AG09309 (cell line): ENCODE measurements at regions not wholly inside any gene's neighbourhood (a gene's known extent, or its start where the extent isn't known, plus 50 kb on each side); places are given as distances from the start of the nearest gene placed in this dataset.
"Not testable (repeated sequence)": the region's sequence is repeated elsewhere in the genome, so short reads cannot be mapped to it uniquely, and the experiment has no call there.

Experiments
- DNase-seq: peaks from one replicate; pipeline ENCODE4 v3.0.0-alpha.2; 2010; ENCODE audit warnings: low read depth
- H3K4me3 ChIP-seq: 2 replicates; pipeline ENCODE4 v1.5.1; 2011; ENCODE audit warnings: mild to moderate bottlenecking, low read depth, low read length, moderate library complexity; ENCODE audit not compliant: control insufficient read depth
- CTCF ChIP-seq: IDR thresholded peaks from 2 replicates; pipeline ENCODE4 v1.5.1; 2011; ENCODE audit warnings: mild to moderate bottlenecking, low read depth, low read length, inconsistent platforms; ENCODE audit not compliant: insufficient read depth, control insufficient read depth; ENCODE audit errors: missing control alignments

- not testable (repeated sequence) for DNase-seq, H3K4me3 ChIP-seq
Observed at GRCh38 chr17:20676656-20677055, 97.1 kb downstream of the CDRT15L2 start.

DNA sequence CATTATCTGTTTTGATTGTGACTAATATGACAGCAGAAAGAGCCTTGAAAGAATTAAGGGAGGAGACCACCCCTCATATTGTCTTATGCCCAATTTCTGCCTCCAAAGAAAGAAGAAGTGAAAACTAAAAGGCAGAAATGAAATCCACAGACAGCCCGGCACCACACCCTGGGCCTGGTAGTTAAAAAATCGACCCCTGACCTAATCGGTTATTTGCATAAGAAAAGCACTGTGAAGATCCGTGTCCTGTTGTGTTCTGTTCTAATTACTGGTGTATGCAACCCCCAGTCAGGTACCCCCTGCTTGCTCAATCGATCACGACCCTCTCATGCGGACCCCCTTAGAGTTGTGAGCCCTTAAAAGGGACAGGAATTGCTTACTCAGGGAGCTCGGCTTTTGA is 97.9 kb downstream of the CDRT15L2 start:
- DNase-seq: not testable (repeated sequence)

DNA sequence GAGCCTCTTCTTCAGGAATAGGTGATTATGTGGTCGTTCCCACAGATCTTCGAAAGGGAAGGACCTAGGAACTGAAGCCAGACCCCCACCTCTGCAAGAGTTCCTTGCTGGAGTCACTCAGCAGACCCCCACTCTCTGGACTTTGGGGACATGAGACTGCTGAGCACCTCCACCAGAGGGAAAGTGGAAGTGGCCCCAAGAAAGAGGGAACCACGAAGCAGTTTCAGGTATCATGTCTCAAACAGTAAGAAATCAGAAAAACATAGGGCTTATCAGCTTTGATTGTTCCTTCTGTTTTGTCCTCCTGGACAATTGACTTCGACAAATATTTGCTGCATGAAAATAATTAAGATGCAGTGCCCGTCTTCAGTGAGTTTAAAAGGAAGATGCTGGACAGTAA is 98.9 kb downstream of the CDRT15L2 start:
- not testable (repeated sequence) for H3K4me3 ChIP-seq, DNase-seq

More for the DNA sequence above, 97.9 kb downstream of the CDRT15L2 start:
- H3K4me3 ChIP-seq: not testable (repeated sequence)

GRCh38 chr17:20681746-20682722 is 102.5 kb downstream of the CDRT15L2 start:
- H3K4me3 ChIP-seq, DNase-seq: not testable (repeated sequence)

DNA sequence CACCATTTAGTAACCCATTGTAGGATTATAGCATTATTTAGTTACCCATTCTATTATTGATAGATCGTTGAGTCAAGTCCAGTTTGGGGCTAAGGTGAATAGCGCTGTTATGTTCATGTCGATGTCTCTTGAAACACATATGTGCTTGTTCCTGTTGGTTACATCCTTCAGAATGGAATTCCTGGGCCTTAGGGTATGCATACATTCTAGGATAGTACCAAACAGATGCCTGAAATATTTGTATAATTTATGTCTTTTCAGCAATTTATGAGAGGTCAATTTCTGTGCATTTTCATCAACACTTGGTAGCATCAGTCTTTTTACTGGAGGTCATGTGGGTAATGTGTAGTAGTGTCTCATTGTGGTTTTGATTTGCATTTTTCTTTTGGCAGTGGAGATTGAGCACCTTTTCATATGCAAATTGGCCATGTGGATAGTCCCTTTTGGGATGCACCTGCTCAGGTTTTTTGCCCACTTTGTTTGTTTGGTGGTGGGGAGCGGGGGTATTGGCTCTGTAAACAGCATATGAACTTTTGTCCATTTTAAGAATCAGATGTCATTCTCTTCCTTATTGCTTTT is 104.2 kb downstream of the CDRT15L2 start:
- not testable (repeated sequence) for H3K4me3 ChIP-seq, DNase-seq

DNA sequence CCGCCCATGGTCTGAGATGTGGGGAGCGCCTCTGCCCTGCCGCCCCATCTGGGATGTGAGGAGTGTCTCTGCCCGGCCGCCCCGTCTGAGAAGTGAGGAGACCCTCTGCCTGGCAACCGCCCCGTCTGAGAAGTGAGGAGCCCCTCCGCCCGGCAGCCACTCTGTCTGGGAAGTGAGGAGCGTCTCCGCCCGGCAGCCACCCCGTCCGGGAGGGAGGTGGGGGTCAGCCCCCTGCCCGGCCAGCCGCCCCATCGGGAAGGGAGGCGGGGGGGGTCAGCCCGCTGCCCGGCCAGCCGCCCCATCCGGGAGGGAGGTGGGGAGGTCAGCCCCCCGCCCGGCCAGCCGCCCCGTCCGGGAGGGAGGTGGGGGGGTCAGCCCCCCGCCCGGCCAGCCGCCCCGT is 105.5 kb downstream of the CDRT15L2 start:
- not testable (repeated sequence) for DNase-seq, H3K4me3 ChIP-seq

DNA sequence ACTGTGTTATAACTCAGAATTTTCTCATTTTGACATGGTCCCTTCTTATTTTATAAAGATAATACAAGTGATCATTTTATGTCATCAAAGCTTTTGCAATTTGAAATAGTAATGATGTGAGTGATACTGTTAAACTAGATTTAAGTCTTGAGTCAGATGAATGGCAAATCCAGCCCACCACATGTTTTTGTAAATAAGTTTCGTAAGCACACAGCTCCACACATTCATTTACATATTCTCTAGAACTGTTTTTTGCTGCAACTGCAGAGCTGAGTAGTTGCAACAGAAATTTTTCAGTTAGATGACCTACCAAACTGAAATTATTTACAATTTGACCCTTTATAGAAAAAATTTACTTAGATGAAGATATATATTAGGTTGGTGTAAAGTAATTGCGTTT is 108.1 kb downstream of the CDRT15L2 start:
- not testable (repeated sequence) for DNase-seq

DNA sequence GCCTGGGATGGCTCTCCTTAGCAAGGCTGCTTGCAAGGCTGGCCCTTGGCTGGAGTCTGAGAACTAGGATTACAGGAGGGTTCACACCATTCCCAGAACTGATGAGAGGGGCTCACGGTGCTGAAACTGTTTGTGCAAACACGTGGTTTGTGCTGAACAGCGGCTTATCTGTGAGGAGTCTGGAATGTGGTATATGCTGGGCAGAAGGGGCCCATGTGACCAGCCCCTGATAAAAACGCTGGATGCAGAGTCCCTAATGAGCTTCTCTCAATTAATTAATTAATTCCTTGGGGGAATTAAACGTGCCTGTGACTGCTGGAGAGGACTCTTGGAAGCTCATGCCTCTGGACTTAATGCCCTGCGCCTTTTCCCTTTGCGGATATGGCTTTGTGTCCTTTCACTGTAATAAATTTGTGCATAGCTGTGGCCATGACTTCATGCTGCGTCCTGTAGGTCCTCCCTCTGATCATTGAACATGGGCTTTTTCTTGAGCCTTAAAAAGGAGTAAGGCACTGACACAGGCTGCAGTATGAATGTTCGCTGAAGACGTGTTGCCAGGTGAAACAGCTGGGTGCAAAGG is 109.7 kb downstream of the CDRT15L2 start:
- H3K4me3 ChIP-seq, DNase-seq: not testable (repeated sequence)

More for the DNA sequence above, 108.1 kb downstream of the CDRT15L2 start:
- not testable (repeated sequence) for H3K4me3 ChIP-seq

DNA sequence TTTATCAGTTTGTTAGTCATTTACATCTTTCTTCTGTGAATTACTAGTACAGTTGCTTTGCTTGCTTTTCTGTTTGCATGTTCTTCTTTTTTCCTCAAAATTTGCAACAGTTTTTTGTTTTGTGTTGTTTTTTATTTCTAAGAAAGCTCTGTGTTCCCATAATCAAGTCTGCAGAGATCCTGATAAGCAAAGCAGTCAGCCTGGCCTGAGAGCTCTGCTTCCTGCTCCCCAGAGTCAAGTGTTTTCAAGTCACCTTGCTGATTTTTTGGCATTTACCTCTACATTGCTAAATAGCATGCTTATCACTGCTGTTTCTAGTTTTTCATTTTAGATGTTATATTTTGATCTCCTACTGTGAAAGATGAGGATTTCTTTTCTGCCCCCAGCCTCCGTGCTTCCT is 113.2 kb downstream of the CDRT15L2 start:
- H3K4me3 ChIP-seq, DNase-seq: not testable (repeated sequence)

- H3K4me3 ChIP-seq, DNase-seq: not testable (repeated sequence)
Observed at GRCh38 chr17:20695871-20696270, 116.3 kb downstream of the CDRT15L2 start.

DNA sequence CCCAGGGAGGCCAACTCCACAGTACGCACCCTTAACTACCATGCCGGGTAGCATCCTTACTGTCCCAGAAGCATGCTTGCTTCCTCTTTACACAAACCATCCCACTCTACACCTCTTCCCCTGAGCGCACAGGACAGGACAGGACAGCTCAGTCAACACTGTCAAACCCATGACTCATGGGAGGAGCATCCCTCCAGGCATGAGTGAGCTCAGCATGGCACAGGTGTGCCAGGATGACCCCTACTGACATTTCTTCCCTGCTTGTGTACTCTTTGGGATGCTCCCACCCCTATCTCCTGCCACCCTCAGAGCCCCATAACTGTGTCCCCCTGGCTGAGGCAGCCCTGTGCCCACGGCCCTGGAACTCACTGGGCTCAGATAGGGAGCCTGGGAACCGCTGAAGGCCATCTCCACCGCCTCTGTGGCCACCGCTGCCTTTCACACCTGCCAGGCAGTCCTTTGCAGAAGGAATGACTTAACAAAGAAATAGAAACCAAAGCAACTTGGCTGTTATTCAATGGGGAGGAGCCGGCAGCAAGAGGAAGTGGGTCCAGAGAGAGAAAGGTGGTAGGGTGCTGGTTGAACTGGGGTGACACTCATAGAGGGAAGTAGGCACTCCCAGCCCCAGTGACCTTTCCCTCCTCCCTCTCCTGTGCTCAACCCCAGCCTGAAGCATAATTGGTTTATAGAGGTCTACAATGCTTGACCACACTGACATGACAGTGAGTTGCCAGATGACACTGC is 119.1 kb downstream of the CDRT15L2 start:
- not testable (repeated sequence) for H3K4me3 ChIP-seq, DNase-seq

GRCh38 chr17:20700528-20700927 is 121.0 kb downstream of the CDRT15L2 start:
- not testable (repeated sequence) for DNase-seq, H3K4me3 ChIP-seq

DNA sequence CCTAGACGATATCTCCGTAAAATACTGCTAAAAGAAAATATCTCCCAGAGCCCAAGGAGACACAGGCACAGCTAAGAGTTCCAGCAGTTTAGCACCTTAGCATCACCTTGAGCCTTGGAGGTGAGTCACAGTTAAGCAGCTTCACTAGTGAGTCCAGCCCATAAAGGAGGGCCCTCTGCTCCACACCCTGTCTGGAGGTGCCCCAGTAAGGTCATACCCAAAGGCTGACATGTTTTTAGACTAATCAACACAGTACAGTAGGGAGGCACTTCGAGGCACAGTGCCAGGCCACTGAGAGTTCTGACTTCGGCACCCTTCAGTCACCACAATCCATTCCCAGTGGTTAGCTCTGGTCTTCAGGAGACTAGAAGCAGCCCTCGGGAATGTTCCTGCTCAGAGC is 121.8 kb downstream of the CDRT15L2 start:
- DNase-seq, H3K4me3 ChIP-seq: not testable (repeated sequence)

- no peak for DNase-seq
- no peak for TF ChIP-seq CTCF
- no peak overlapping the region for H3K4me3 ChIP-seq
Observed at GRCh38 chr17:20702692-20703091, 123.2 kb downstream of the CDRT15L2 start.
